Uterus (tissue), 2 donors: ENCODE measurements at regions not wholly inside any gene's neighbourhood (a gene's known extent, or its start where the extent isn't known, plus 50 kb on each side); places are given as distances from the start of the nearest gene placed in this dataset.

Experiments used
- POLR2A ChIP-seq, 2 donors: fragments of 450-650 bp; IDR thresholded peaks; one replicate each; pipeline ENCODE4 v1.6.1; 2016; ENCODE audit warnings: antibody characterized with exemption in 2 of 2, mild to moderate bottlenecking in 1 of 2, moderate library complexity in 1 of 2
- TF ChIP-seq, protein P1 (sequence below), 4 experiments: fragments of 200-600 bp in 2 of 4; fragments of 450-650 bp in 2 of 4; sonication (generic) in 2 of 4; IDR thresholded peaks; one replicate each; pipeline ENCODE4 v1.5.1; 2016 to 2019; ENCODE audit warnings: antibody characterized with exemption in 4 of 4, mild to moderate bottlenecking in 2 of 4, moderate library complexity in 1 of 4

DNA sequence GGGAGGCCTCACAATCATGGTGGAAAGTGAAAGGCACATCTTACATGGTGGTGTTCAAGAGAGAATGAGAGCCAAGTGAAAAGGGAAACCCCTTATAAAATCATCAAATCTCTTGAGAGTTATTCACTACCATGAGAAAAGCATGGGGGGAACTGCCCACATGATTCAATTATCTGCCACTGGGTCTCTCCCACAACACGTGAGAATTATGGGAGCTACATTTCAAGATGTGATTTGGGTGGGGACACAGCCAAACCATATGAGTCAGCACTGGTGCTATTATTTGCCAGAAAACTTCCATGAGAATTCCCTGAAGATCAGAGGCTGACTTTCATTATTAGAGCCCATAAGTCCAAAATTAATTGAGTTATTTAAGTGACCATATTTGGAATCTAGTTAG is 1001.2 kb upstream of the POT1 start:
- TF ChIP-seq, protein P1, sequence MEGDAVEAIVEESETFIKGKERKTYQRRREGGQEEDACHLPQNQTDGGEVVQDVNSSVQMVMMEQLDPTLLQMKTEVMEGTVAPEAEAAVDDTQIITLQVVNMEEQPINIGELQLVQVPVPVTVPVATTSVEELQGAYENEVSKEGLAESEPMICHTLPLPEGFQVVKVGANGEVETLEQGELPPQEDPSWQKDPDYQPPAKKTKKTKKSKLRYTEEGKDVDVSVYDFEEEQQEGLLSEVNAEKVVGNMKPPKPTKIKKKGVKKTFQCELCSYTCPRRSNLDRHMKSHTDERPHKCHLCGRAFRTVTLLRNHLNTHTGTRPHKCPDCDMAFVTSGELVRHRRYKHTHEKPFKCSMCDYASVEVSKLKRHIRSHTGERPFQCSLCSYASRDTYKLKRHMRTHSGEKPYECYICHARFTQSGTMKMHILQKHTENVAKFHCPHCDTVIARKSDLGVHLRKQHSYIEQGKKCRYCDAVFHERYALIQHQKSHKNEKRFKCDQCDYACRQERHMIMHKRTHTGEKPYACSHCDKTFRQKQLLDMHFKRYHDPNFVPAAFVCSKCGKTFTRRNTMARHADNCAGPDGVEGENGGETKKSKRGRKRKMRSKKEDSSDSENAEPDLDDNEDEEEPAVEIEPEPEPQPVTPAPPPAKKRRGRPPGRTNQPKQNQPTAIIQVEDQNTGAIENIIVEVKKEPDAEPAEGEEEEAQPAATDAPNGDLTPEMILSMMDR (IDR thresholded peaks at IDR 0.05): no peak
- TF ChIP-seq POLR2A (IDR thresholded peaks at IDR 0.05): no peak
